Glutamatergic neuron (in vitro differentiated cells): ENCODE measurements at regions not wholly inside any gene's neighbourhood (a gene's known extent, or its start where the extent isn't known, plus 50 kb on each side); places are given as distances from the start of the nearest gene placed in this dataset.

Source experiments
- DNase-seq: peaks from one replicate; pipeline ENCODE4 v3.0.0; 2022
- H3K27ac Mint-ChIP-seq: one replicate; pipeline ENCODE4 v1.8.0; 2020; ENCODE audit warnings: mild to moderate bottlenecking, mixed read lengths, inconsistent platforms; ENCODE audit not compliant: unreplicated experiment
- H3K27me3 Mint-ChIP-seq: one replicate; pipeline ENCODE4 v1.8.0; 2020; ENCODE audit warnings: mild to moderate bottlenecking, moderate library complexity, mixed read lengths, inconsistent platforms; ENCODE audit not compliant: unreplicated experiment
- H3K36me3 Mint-ChIP-seq: one replicate; pipeline ENCODE4 v1.8.0; 2020; ENCODE audit warnings: mild to moderate bottlenecking, mixed read lengths, inconsistent platforms; ENCODE audit not compliant: unreplicated experiment
- H3K4me1 Mint-ChIP-seq: one replicate; pipeline ENCODE4 v1.8.0; 2020; ENCODE audit warnings: mild to moderate bottlenecking, low read depth, mixed read lengths, inconsistent platforms; ENCODE audit not compliant: unreplicated experiment
- H3K4me3 Mint-ChIP-seq: one replicate; pipeline ENCODE4 v1.8.0; 2020; ENCODE audit warnings: mild to moderate bottlenecking, mixed read lengths, inconsistent platforms; ENCODE audit not compliant: unreplicated experiment
- H3K9me3 Mint-ChIP-seq: one replicate; pipeline ENCODE4 v1.8.0; 2020; ENCODE audit warnings: mild to moderate bottlenecking, moderate library complexity, mixed read lengths, inconsistent platforms; ENCODE audit not compliant: unreplicated experiment
- TF ChIP-seq, protein P1 (sequence below): fragments of 200-600 bp; sonication (generic); IDR thresholded peaks from one replicate; pipeline ENCODE4 v1.5.0; 2021; ENCODE audit not compliant: partially characterized antibody, unreplicated experiment

DNA sequence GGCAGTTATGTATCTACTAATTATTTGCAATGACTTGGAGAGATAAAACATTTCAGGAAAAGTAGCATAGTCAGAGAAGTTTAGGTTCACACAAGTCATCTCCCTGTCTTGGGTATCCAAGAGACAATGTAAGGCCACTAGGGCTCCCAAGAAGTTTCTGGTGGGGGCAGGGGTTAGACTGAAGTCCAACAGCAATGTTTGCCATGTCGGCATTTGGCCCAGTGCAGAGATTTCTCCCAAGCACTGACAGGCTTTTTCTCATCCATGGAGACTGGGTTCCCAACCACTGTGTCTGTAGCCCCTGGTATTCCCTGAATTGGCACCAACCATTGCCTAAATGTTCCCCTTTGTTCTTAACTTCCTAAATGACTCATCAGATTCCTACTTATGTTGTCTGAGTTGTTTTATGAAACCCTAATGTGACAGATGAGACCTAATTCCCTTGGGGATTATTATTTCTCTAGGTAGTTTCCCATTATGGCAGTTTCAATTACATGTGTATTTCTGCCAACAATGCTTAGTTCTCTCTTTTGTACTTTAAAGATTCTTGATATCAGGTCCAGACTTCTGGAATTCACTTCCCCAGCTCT is 103.6 kb upstream of the EGFLAM start:
- no peak for DNase-seq
- Mint-ChIP-seq H3K9me3 (no peaks in the 10 kb centered on the region), H3K27me3 (peaks cover 2% of the 10 kb centered on the region), H3K4me3 (no peak overlapping the region), H3K27ac (no peak overlapping the region), H3K36me3 (no peaks in the 10 kb centered on the region), H3K4me1 (no peaks in the 10 kb centered on the region)
- TF ChIP-seq, protein P1, sequence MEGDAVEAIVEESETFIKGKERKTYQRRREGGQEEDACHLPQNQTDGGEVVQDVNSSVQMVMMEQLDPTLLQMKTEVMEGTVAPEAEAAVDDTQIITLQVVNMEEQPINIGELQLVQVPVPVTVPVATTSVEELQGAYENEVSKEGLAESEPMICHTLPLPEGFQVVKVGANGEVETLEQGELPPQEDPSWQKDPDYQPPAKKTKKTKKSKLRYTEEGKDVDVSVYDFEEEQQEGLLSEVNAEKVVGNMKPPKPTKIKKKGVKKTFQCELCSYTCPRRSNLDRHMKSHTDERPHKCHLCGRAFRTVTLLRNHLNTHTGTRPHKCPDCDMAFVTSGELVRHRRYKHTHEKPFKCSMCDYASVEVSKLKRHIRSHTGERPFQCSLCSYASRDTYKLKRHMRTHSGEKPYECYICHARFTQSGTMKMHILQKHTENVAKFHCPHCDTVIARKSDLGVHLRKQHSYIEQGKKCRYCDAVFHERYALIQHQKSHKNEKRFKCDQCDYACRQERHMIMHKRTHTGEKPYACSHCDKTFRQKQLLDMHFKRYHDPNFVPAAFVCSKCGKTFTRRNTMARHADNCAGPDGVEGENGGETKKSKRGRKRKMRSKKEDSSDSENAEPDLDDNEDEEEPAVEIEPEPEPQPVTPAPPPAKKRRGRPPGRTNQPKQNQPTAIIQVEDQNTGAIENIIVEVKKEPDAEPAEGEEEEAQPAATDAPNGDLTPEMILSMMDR: no peak

DNA sequence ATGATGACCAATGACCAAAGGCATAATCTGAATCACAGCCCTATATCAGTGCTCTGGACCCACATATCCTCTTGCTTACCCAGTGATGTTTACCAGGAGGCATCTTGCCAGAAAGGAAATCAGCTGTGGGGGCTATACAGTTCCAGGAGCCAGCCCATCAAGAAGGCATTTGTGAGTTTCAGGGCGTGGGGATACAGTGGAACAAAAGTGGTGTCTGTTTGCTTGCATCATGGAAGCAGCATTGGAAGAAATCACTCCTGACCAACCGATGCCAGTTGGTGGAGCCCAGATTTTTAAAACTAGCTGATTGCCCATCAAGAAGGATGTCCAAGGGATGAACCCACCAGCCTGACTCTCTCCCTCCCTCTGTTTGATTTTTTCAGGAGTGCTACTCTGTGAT is 106.5 kb upstream of the EGFLAM start:
- Mint-ChIP-seq H3K36me3 (no peaks in the 10 kb centered on the region), H3K27ac (no peak overlapping the region), H3K9me3 (no peaks in the 10 kb centered on the region), H3K27me3 (peaks cover 2% of the 10 kb centered on the region), H3K4me3 (no peak overlapping the region), H3K4me1 (no peaks in the 10 kb centered on the region)
- TF ChIP-seq, protein P1: no peak
- DNase-seq: no peak

DNA sequence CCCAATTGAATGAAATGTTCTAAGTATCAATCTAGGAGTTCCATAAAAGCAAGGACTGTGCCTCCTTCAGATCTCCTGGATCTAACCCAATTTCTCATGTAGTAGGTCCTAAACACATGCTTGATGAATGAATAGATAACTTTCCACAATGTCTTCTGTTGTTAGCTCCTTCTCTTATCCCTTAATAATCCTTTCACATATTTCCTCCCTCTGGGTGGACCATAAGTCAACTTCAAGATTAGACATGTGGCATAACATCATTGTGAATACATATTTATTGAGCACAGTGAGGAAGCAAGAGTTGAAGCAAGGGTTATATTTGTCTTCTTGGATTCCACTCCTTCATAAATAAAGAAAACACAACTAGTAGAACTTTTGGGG is 108.6 kb upstream of the EGFLAM start:
- no peaks in the 10 kb centered on the region for H3K36me3 Mint-ChIP-seq
- H3K27me3 Mint-ChIP-seq: peaks cover 2% of the 10 kb centered on the region
- DNase-seq: no peak
- H3K27ac Mint-ChIP-seq: no peak overlapping the region
- no peak overlapping the region for H3K4me3 Mint-ChIP-seq
- H3K9me3 Mint-ChIP-seq: no peaks in the 10 kb centered on the region
- H3K4me1 Mint-ChIP-seq: no peaks in the 10 kb centered on the region
- TF ChIP-seq, protein P1: no peak

DNA sequence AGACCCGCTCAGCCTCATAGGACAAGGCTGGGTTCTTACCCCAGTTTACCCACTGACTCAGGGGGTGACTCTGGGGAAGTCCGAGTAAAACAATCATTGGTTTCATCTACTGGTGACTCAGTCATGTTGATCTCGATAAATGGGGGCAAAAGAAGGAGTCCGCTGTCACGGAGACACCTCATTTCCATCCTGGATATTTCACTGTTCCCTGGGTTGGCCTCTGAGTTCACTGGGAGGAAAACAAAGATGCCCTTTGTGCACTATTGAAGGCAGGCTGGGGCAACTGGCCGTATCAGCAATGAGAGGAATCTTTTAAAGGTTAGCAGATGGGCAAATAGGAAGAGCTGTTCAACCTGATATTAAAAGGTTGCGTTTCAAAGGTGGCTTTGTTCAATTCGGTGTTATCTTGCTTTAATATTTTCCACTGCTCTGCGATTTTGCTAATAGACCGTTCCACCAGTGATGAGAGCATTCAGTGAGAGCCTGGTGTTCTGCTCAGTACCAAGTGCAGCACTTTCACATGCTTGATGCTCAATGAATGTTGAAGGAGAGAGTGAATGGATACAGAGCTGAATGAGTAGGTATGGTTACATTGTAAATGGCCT is 110.2 kb upstream of the EGFLAM start:
- no peak overlapping the region for H3K27ac Mint-ChIP-seq
- no peaks in the 10 kb centered on the region for H3K4me1 Mint-ChIP-seq
- no peaks in the 10 kb centered on the region for H3K9me3 Mint-ChIP-seq
- TF ChIP-seq, protein P1: no peak
- H3K36me3 Mint-ChIP-seq: no peaks in the 10 kb centered on the region
- no peak for DNase-seq
- H3K27me3 Mint-ChIP-seq: no peaks in the 10 kb centered on the region
- no peak overlapping the region for H3K4me3 Mint-ChIP-seq

DNA sequence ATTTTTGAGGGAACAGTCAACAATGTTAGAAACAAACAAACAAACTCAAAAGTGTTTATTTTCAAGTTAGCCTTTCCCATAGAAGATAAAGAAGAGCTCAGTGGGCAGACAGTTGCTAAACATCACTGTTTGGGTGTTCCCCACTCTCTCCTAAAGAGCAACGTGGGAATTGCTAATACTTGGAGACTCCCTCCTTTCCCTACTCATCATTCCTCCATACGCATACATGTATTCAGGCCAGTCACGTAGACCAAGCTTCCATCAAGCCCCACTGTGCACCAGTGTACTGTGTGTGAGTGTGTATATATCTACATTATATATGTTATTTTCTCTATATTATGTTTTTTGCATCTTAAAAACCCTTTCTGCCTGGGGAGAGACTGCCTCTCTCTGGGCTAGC is 115.0 kb upstream of the EGFLAM start:
- Mint-ChIP-seq H3K4me1 (no peaks in the 10 kb centered on the region), H3K9me3 (no peaks in the 10 kb centered on the region), H3K4me3 (no peak overlapping the region), H3K36me3 (no peaks in the 10 kb centered on the region), H3K27me3 (no peaks in the 10 kb centered on the region), H3K27ac (no peak overlapping the region)
- DNase-seq: no peak
- TF ChIP-seq, protein P1: no peak
